OCI-LY3 (cell line): ENCODE measurements at regions not wholly inside any gene's neighbourhood (a gene's known extent, or its start where the extent isn't known, plus 50 kb on each side); places are given as distances from the start of the nearest gene placed in this dataset.

ENCODE experiments used
- H2AFZ ChIP-seq: fragments of 200-600, 300-600 bp; shearing (Covaris generic); 2 replicates; pipeline ENCODE4 v1.6.0; 2014; ENCODE audit warnings: antibody characterized with exemption, low read depth, low read length
- H3K27ac ChIP-seq: fragments of 200-600, 300-600 bp; sonication (generic); 2 replicates; pipeline ENCODE4 v1.5.1; 2014; ENCODE audit warnings: mild to moderate bottlenecking, low read length, moderate library complexity, mixed read lengths
- H3K27me3 ChIP-seq: fragments of 200-600, 300-600 bp; sonication (generic); 2 replicates; pipeline ENCODE4 v1.6.1; 2014; ENCODE audit warnings: low read depth, low read length, mixed read lengths
- H3K36me3 ChIP-seq: fragments of 200-600, 300-600 bp; sonication (generic); replicated peaks from 2 replicates; pipeline ENCODE3; 2014; ENCODE audit warnings: low read depth, low read length, mixed read lengths
- H3K4me1 ChIP-seq: fragments of 300-600, 200-600 bp; sonication (generic); 2 replicates; pipeline ENCODE4 v1.6.1; 2014; ENCODE audit warnings: low read length, mixed read lengths
- H3K4me2 ChIP-seq: fragments of 200-600, 300-600 bp; sonication (generic); 2 replicates; pipeline ENCODE4 v1.6.1; 2014; ENCODE audit warnings: low read length, mixed read lengths
- H3K4me3 ChIP-seq: fragments of 300-600, 200-600 bp; sonication (generic); 2 replicates; pipeline ENCODE4 v1.5.1; 2014; ENCODE audit warnings: antibody characterized with exemption, mild to moderate bottlenecking, low read length, moderate library complexity
- H3K79me2 ChIP-seq: fragments of 300-600, 200-600 bp; shearing (Covaris generic); 2 replicates; pipeline ENCODE4 v1.6.1; 2014; ENCODE audit warnings: mild to moderate bottlenecking, low read length, mixed read lengths
- H3K9ac ChIP-seq: fragments of 300-600, 200-600 bp; shearing (Covaris generic); 2 replicates; pipeline ENCODE4 v1.6.0; 2014; ENCODE audit warnings: mild to moderate bottlenecking, low read length, moderate library complexity
- H3K9me3 ChIP-seq: fragments of 200-600, 300-600 bp; shearing (Covaris generic); 2 replicates; pipeline ENCODE4 v1.6.1; 2014; ENCODE audit warnings: low read length, mixed read lengths; ENCODE audit not compliant: insufficient read depth
- H4K20me1 ChIP-seq: fragments of 200-600, 300-600 bp; sonication (generic); 2 replicates; pipeline ENCODE4 v1.6.1; 2016; ENCODE audit warnings: low read length, mixed read lengths; ENCODE audit not compliant: insufficient read depth
- CTCF ChIP-seq: fragments of 200-600, 300-600 bp; sonication (generic); IDR thresholded peaks from 2 replicates; pipeline ENCODE4 v1.5.1; 2014; ENCODE audit warnings: antibody characterized with exemption, low read length, low read depth
- EZH2phosphoT487 ChIP-seq: fragments of 200-600 bp; shearing (Covaris generic); IDR thresholded peaks from 2 replicates; pipeline ENCODE4 v1.6.1; 2018; ENCODE audit warnings: antibody characterized with exemption, mixed run types, low read depth

- no peaks in the 10 kb centered on the region for H3K9me3 ChIP-seq
- H3K4me3 ChIP-seq: no peak overlapping the region
- no peak overlapping the region for H3K4me2 ChIP-seq
- H3K9ac ChIP-seq: no peak overlapping the region
- H4K20me1 ChIP-seq: no peaks in the 10 kb centered on the region
- no peak for TF ChIP-seq EZH2phosphoT487
- TF ChIP-seq CTCF: no peak
- H3K27ac ChIP-seq: no peak overlapping the region
- H3K27me3 ChIP-seq: peaks cover 14% of the 10 kb centered on the region
- no peak overlapping the region for H2AFZ ChIP-seq
- H3K4me1 ChIP-seq: no peaks in the 10 kb centered on the region
- H3K36me3 ChIP-seq: no peaks in the 10 kb centered on the region
- no peaks in the 10 kb centered on the region for H3K79me2 ChIP-seq
Observed at GRCh38 chr9:89967527-89967926, 362.7 kb downstream of the GADD45G start.

GRCh38 chr9:89969156-89969675 is 364.4 kb downstream of the GADD45G start:
- H3K4me2 ChIP-seq: no peak overlapping the region
- H3K9ac ChIP-seq: no peak overlapping the region
- no peaks in the 10 kb centered on the region for H3K4me1 ChIP-seq
- no peak for TF ChIP-seq EZH2phosphoT487
- no peak for TF ChIP-seq CTCF
- no peak overlapping the region for H3K4me3 ChIP-seq
- H4K20me1 ChIP-seq: no peaks in the 10 kb centered on the region
- H2AFZ ChIP-seq: no peak overlapping the region
- no peaks in the 10 kb centered on the region for H3K36me3 ChIP-seq
- no peaks in the 10 kb centered on the region for H3K79me2 ChIP-seq
- no peaks in the 10 kb centered on the region for H3K9me3 ChIP-seq
- no peak overlapping the region for H3K27ac ChIP-seq
- H3K27me3 ChIP-seq: peaks cover 14% of the 10 kb centered on the region

GRCh38 chr9:89969881-89970639 is 365.2 kb downstream of the GADD45G start:
- Histone ChIP-seq H3K79me2 (no peaks in the 10 kb centered on the region), H3K4me3 (no peak overlapping the region), H3K9me3 (no peaks in the 10 kb centered on the region), H4K20me1 (no peaks in the 10 kb centered on the region), H3K27ac (no peak overlapping the region), H3K9ac (no peak overlapping the region), H2AFZ (no peak overlapping the region), H3K4me1 (no peaks in the 10 kb centered on the region), H3K4me2 (no peak overlapping the region), H3K36me3 (no peaks in the 10 kb centered on the region), H3K27me3 (peaks cover 14% of the 10 kb centered on the region)
- TF ChIP-seq EZH2phosphoT487 (no peak), CTCF (no peak)

GRCh38 chr9:89970701-89971100 is 365.9 kb downstream of the GADD45G start:
- no peaks in the 10 kb centered on the region for H3K9me3 ChIP-seq
- H3K27ac ChIP-seq: no peak overlapping the region
- H3K27me3 ChIP-seq: peaks cover 14% of the 10 kb centered on the region
- H2AFZ ChIP-seq: no peak overlapping the region
- H3K4me1 ChIP-seq: no peaks in the 10 kb centered on the region
- no peaks in the 10 kb centered on the region for H4K20me1 ChIP-seq
- H3K36me3 ChIP-seq: no peaks in the 10 kb centered on the region
- H3K79me2 ChIP-seq: no peaks in the 10 kb centered on the region
- H3K9ac ChIP-seq: no peak overlapping the region
- H3K4me3 ChIP-seq: no peak overlapping the region
- TF ChIP-seq EZH2phosphoT487 (no peak), CTCF (no peak)
- no peak overlapping the region for H3K4me2 ChIP-seq
